ENCODE measurements at regions not wholly inside any gene's neighbourhood (a gene's known extent, or its start where the extent isn't known, plus 50 kb on each side); places are given as distances from the start of the nearest gene placed in this dataset.

- TF ChIP-seq, protein P1, sequence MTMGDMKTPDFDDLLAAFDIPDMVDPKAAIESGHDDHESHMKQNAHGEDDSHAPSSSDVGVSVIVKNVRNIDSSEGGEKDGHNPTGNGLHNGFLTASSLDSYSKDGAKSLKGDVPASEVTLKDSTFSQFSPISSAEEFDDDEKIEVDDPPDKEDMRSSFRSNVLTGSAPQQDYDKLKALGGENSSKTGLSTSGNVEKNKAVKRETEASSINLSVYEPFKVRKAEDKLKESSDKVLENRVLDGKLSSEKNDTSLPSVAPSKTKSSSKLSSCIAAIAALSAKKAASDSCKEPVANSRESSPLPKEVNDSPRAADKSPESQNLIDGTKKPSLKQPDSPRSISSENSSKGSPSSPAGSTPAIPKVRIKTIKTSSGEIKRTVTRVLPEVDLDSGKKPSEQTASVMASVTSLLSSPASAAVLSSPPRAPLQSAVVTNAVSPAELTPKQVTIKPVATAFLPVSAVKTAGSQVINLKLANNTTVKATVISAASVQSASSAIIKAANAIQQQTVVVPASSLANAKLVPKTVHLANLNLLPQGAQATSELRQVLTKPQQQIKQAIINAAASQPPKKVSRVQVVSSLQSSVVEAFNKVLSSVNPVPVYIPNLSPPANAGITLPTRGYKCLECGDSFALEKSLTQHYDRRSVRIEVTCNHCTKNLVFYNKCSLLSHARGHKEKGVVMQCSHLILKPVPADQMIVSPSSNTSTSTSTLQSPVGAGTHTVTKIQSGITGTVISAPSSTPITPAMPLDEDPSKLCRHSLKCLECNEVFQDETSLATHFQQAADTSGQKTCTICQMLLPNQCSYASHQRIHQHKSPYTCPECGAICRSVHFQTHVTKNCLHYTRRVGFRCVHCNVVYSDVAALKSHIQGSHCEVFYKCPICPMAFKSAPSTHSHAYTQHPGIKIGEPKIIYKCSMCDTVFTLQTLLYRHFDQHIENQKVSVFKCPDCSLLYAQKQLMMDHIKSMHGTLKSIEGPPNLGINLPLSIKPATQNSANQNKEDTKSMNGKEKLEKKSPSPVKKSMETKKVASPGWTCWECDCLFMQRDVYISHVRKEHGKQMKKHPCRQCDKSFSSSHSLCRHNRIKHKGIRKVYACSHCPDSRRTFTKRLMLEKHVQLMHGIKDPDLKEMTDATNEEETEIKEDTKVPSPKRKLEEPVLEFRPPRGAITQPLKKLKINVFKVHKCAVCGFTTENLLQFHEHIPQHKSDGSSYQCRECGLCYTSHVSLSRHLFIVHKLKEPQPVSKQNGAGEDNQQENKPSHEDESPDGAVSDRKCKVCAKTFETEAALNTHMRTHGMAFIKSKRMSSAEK (CRISPR knock-in tag; IDR thresholded peaks at IDR 0.05; ENCODE audit: borderline replicate concordance) = no peak
- TF ChIP-seq, protein P2, sequence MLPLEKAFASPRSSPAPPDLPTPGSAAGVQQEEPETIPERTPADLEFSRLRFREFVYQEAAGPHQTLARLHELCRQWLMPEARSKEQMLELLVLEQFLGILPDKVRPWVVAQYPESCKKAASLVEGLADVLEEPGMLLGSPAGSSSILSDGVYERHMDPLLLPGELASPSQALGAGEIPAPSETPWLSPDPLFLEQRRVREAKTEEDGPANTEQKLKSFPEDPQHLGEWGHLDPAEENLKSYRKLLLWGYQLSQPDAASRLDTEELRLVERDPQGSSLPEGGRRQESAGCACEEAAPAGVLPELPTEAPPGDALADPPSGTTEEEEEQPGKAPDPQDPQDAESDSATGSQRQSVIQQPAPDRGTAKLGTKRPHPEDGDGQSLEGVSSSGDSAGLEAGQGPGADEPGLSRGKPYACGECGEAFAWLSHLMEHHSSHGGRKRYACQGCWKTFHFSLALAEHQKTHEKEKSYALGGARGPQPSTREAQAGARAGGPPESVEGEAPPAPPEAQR (CRISPR knock-in tag; IDR thresholded peaks at IDR 0.05) = no peak
- TF ChIP-seq CBFB (CRISPR knock-in tag; IDR thresholded peaks at IDR 0.05; ENCODE audit: low read depth) = no peak
- no peak for TF ChIP-seq FOXJ3 (CRISPR knock-in tag; IDR thresholded peaks at IDR 0.05; ENCODE audit: borderline replicate concordance)
- TF ChIP-seq, protein P3, sequence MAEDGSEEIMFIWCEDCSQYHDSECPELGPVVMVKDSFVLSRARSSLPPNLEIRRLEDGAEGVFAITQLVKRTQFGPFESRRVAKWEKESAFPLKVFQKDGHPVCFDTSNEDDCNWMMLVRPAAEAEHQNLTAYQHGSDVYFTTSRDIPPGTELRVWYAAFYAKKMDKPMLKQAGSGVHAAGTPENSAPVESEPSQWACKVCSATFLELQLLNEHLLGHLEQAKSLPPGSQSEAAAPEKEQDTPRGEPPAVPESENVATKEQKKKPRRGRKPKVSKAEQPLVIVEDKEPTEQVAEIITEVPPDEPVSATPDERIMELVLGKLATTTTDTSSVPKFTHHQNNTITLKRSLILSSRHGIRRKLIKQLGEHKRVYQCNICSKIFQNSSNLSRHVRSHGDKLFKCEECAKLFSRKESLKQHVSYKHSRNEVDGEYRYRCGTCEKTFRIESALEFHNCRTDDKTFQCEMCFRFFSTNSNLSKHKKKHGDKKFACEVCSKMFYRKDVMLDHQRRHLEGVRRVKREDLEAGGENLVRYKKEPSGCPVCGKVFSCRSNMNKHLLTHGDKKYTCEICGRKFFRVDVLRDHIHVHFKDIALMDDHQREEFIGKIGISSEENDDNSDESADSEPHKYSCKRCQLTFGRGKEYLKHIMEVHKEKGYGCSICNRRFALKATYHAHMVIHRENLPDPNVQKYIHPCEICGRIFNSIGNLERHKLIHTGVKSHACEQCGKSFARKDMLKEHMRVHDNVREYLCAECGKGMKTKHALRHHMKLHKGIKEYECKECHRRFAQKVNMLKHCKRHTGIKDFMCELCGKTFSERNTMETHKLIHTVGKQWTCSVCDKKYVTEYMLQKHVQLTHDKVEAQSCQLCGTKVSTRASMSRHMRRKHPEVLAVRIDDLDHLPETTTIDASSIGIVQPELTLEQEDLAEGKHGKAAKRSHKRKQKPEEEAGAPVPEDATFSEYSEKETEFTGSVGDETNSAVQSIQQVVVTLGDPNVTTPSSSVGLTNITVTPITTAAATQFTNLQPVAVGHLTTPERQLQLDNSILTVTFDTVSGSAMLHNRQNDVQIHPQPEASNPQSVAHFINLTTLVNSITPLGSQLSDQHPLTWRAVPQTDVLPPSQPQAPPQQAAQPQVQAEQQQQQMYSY (CRISPR knock-in tag; IDR thresholded peaks at IDR 0.05) = no peak
- TF ChIP-seq, protein P4, sequence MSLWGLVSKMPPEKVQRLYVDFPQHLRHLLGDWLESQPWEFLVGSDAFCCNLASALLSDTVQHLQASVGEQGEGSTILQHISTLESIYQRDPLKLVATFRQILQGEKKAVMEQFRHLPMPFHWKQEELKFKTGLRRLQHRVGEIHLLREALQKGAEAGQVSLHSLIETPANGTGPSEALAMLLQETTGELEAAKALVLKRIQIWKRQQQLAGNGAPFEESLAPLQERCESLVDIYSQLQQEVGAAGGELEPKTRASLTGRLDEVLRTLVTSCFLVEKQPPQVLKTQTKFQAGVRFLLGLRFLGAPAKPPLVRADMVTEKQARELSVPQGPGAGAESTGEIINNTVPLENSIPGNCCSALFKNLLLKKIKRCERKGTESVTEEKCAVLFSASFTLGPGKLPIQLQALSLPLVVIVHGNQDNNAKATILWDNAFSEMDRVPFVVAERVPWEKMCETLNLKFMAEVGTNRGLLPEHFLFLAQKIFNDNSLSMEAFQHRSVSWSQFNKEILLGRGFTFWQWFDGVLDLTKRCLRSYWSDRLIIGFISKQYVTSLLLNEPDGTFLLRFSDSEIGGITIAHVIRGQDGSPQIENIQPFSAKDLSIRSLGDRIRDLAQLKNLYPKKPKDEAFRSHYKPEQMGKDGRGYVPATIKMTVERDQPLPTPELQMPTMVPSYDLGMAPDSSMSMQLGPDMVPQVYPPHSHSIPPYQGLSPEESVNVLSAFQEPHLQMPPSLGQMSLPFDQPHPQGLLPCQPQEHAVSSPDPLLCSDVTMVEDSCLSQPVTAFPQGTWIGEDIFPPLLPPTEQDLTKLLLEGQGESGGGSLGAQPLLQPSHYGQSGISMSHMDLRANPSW (CRISPR knock-in tag; conservative IDR thresholded peaks at IDR 0.05; ENCODE audit: low read depth) = no peak
- no peak for TF ChIP-seq KAT7 (CRISPR knock-in tag; IDR thresholded peaks at IDR 0.05; ENCODE audit: borderline replicate concordance)
- TF ChIP-seq, protein P5, sequence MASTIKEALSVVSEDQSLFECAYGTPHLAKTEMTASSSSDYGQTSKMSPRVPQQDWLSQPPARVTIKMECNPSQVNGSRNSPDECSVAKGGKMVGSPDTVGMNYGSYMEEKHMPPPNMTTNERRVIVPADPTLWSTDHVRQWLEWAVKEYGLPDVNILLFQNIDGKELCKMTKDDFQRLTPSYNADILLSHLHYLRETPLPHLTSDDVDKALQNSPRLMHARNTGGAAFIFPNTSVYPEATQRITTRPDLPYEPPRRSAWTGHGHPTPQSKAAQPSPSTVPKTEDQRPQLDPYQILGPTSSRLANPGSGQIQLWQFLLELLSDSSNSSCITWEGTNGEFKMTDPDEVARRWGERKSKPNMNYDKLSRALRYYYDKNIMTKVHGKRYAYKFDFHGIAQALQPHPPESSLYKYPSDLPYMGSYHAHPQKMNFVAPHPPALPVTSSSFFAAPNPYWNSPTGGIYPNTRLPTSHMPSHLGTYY (CRISPR knock-in tag; IDR thresholded peaks at IDR 0.05) = no peak
- TF ChIP-seq, protein P6, sequence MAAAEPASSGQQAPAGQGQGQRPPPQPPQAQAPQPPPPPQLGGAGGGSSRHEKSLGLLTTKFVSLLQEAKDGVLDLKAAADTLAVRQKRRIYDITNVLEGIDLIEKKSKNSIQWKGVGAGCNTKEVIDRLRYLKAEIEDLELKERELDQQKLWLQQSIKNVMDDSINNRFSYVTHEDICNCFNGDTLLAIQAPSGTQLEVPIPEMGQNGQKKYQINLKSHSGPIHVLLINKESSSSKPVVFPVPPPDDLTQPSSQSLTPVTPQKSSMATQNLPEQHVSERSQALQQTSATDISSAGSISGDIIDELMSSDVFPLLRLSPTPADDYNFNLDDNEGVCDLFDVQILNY (CRISPR knock-in tag; IDR thresholded peaks at IDR 0.05) = no peak
Measured at GRCh38 chr3:161990036-161990435, 493.4 kb downstream of the OTOL1 start (continued).

DNA sequence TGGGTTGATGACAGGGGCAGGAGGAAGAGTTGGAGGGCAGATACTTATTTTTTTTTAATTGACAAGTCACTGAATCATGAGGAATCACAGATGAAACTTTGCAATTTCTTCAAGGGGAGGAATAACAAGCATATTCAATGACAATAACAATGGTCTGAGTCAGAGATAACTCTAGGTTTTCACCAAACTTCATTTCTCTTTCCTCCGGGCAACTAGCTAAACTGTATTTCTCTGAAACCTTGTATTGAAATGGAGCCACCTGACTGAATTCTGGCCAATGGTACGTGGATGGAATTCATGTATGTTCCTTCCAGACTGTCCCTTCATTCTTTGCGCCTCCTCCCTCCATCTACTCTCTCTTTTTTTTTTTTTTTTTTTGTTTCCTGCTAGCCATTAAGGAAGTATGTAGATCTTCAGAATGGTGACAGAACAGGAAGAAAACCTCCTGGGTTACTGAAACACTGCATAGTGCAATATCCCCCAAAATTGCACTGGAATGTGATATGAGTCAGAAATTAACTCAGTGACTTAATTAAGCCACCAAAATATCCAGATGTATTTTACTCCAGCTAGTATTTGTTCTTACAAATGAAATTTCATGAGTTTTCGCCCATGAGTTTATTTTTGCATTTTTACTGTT lies 495.4 kb downstream of the OTOL1 start:
- CTCF ChIA-PET = no interaction called here
- Mint-ChIP-seq H3K4me3 (no peak overlapping the region), H3K27ac (no peak overlapping the region), H3K27me3 (ENCODE audit: low read depth) (no peaks in the 10 kb centered on the region), H3K4me1 (0 out of 2 replicates have a peak, but pooled peaks cover 3% of the 10 kb centered on the region), H3K9me3 (no peaks in the 10 kb centered on the region; the same call in 1 of the 2 replicates), H3K36me3 (no peaks in the 10 kb centered on the region)
- ATAC-seq (no peak), DNase-seq (ENCODE audit: low spot score) (no peak)
- POLR2A ChIA-PET = no interaction called here
- TF ChIP-seq, protein P5 (CRISPR knock-in tag; IDR thresholded peaks at IDR 0.05) = no peak
- TF ChIP-seq FOXJ3 (CRISPR knock-in tag; IDR thresholded peaks at IDR 0.05; ENCODE audit: borderline replicate concordance) = no peak
- no peak for TF ChIP-seq CREM (CRISPR knock-in tag; IDR thresholded peaks at IDR 0.05)
- TF ChIP-seq, protein P7, sequence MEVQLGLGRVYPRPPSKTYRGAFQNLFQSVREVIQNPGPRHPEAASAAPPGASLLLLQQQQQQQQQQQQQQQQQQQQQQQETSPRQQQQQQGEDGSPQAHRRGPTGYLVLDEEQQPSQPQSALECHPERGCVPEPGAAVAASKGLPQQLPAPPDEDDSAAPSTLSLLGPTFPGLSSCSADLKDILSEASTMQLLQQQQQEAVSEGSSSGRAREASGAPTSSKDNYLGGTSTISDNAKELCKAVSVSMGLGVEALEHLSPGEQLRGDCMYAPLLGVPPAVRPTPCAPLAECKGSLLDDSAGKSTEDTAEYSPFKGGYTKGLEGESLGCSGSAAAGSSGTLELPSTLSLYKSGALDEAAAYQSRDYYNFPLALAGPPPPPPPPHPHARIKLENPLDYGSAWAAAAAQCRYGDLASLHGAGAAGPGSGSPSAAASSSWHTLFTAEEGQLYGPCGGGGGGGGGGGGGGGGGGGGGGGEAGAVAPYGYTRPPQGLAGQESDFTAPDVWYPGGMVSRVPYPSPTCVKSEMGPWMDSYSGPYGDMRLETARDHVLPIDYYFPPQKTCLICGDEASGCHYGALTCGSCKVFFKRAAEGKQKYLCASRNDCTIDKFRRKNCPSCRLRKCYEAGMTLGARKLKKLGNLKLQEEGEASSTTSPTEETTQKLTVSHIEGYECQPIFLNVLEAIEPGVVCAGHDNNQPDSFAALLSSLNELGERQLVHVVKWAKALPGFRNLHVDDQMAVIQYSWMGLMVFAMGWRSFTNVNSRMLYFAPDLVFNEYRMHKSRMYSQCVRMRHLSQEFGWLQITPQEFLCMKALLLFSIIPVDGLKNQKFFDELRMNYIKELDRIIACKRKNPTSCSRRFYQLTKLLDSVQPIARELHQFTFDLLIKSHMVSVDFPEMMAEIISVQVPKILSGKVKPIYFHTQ (CRISPR knock-in tag; IDR thresholded peaks at IDR 0.05) = no peak
- no peak for TF ChIP-seq JAZF1 (CRISPR knock-in tag; IDR thresholded peaks at IDR 0.05)

Measured in WTC11 (cell line).